ENCODE measurements at regions not wholly inside any gene's neighbourhood (a gene's known extent, or its start where the extent isn't known, plus 50 kb on each side); places are given as distances from the start of the nearest gene placed in this dataset.

DNA sequence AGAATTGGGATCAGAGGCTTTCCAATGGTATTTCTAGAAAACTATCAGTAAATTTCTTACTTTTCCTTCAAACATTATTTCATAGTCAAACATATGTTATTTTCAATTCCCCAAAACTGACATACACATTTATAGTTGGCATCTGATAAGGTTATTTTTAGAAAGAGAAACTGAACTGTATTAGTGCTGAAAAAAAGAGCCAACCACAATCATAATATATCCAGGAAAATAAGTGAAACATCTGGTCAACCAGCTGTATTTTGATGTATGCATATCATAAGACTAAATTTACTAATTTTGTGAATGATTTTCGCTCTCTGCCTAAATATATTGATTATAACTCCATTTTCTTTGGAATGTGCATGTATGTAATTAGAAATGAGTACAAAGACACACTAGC is 554.2 kb downstream of the FLRT2 start:
- TF ChIP-seq, protein P1, sequence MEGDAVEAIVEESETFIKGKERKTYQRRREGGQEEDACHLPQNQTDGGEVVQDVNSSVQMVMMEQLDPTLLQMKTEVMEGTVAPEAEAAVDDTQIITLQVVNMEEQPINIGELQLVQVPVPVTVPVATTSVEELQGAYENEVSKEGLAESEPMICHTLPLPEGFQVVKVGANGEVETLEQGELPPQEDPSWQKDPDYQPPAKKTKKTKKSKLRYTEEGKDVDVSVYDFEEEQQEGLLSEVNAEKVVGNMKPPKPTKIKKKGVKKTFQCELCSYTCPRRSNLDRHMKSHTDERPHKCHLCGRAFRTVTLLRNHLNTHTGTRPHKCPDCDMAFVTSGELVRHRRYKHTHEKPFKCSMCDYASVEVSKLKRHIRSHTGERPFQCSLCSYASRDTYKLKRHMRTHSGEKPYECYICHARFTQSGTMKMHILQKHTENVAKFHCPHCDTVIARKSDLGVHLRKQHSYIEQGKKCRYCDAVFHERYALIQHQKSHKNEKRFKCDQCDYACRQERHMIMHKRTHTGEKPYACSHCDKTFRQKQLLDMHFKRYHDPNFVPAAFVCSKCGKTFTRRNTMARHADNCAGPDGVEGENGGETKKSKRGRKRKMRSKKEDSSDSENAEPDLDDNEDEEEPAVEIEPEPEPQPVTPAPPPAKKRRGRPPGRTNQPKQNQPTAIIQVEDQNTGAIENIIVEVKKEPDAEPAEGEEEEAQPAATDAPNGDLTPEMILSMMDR (IDR thresholded peaks at IDR 0.05; ENCODE audit: low read depth, low read length, poor library complexity, severe bottlenecking): no peak
- TF ChIP-seq EZH2phosphoT487 (IDR thresholded peaks at IDR 0.05; ENCODE audit: borderline replicate concordance, low read length): no peak
